T-helper 2 cell (primary cell): ENCODE measurements at regions not wholly inside any gene's neighbourhood (a gene's known extent, or its start where the extent isn't known, plus 50 kb on each side); places are given as distances from the start of the nearest gene placed in this dataset.
A peak's percentile ranks its signal among the peaks of the same experiment; 100 is the strongest.

Experiments
- DNase-seq, 5 experiments: peaks; one replicate each; pipeline versions ENCODE4 v3.0.0 to v3.0.0-alpha.2; 2012 to 2022

DNA sequence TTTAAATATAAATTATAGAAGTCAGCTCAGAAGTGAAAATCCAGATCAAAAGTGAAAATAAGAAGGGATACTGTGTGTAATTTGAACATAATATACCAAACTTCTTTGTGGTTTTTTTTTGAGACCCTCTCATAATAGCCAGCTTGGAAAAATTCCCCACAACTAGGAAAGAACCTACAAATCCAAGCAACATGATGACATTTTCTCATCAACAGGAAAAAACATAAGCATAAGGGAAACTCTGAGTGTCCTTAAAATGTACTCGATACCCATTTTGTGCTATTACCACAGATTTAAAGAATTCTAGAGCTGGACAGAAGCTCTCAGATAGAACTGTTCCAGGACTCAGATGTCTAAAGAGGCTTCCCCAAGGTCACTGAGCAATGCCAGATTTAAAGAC, 214.8 kb upstream of the KLF14 start:
- no peak for DNase-seq

DNA sequence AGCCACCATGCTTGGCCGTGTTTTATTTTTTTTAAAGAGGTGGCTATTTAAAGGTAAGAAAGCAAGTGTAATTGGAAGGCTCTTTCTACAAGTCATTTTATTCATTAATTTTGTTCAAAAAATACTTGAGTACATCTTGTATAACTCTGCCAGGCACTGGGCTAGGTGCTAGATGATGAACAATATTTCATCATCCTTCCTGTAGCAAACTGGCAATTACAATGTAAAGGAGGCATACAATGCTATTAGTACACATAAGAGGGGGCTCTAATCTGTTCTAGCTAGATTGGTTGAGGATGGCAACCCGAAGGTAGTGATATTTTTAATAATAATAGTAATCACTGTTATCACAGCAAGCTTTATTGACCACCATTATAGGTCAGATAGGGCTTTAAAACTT, 215.5 kb upstream of the KLF14 start:
- DNase-seq = no peak

GRCh38 chr7:130950054-130950453, 216.0 kb upstream of the KLF14 start:
- DNase-seq = no peak

GRCh38 chr7:130950741-130951140, 216.7 kb upstream of the KLF14 start:
- DNase-seq = peak in 1 of 5 experiments; percentile 24

DNA sequence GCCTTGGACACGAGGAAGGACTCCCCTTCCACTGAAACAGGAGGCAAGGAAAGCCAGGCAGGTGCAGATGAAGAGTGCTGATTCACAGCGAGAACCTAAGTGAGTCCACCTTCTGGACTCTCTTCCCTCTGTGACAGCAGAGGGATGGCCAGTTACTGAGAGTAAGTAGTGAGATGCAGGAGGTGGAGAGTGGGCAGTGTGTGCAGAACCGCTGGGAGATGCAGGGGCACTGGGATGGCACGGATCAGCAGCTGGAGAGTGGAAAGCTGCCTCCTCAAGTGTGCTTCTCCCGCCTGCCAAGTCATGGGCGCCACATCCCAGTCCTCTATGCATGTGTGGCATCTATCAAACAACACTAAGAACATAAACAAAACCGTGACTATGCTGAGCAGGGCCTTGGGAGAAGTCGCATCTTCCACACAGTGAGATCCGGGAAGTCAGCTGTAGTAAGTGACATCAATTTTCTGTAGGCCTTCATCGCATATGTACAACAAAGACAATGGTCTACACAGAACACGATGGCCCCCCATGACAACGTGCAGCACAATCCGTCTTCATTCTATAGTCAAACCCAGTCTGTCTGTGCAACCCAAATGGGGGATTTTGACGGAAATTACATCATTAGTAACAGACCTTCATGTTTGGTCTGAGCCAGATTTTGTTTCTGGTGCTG, 217.4 kb upstream of the KLF14 start:
- DNase-seq = peak in 3 of 5 experiments; percentile 40 to 56 (median 54)

DNA sequence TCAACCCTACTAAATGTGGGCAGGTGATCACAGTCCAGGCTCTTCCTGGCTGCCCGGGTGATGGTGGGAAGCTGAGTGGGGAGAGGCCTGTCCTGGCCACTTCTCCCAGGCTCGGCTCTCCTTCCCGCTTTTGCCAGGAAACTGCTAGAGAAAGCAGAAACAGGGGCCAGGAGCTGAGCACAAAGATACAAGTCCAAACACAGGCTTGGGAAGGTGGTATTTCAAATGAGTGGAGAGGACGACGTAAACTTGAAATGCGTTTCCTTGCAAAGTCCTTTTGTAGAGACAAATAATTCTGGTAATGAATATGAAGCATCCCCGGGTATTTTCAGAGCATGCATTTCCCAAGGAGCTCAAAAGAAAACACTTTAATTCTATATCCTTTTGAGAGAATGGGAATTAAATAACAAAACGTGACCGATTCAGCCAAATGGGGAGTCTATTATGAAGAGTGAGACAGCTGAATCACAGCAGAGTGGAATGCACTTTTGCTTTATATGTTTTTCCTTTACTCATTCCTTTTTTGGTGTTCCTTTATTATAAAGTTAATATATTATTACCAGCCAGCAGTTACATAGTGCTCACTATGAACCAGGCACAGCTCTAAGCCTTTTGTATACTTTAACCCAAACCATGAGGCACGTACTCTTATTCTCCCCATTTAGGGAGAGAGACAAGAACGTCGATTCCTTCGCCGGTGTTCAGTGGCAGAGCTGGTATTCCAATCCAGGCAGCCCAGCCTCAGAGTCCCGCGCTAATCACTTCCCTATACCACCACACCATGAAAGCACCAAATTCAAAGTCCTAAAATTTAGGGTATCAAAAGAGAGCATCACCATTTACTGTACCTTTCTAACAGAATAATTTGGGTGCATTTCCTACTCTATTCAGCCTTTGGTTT, 218.2 kb upstream of the KLF14 start:
- no peak for DNase-seq

DNA sequence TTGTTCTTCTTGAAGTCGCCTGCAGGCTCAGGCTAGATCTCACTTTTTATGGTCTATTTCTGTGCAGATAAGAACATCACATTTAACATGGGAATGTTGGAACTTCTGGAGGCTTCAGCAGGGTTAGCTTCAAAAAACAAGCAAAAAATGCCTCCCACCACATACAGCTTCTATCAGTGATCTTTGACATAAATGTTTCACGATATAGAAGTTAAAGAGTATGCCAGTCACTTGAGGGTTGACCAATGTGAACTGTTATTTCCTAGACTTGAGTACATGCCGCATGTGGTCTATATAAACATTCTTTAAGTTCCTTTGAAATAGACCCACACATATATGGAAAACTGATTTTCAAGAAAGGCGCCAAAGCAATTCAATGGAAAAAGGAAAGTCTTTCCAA, 219.2 kb upstream of the KLF14 start:
- DNase-seq = peak in 1 of 5 experiments; percentile 29

GRCh38 chr7:130954918-130955564, 221.0 kb upstream of the KLF14 start:
- DNase-seq = peak in 1 of 5 experiments; percentile 42

DNA sequence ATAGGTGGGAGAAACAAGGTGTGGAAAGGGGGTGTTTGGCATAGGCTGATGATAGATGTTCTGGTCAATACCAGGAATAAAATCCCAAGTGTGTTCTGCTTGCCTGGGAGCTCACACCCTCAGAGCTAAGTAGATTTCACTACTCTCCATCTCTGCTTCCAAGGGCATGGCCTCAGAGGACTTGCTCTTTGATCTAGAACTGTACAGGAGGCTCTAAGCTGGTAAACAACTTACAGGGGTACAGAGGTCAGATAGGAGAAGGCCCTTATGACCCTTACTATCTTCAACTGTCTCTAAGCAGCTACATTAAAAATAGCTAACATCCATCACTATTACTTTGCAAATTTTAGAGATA, 221.5 kb upstream of the KLF14 start:
- no peak for DNase-seq

- DNase-seq = peak in 1 of 5 experiments; percentile 62
These were observed 222.6 kb upstream of the KLF14 start for GRCh38 chr7:130956417-130957136.

DNA sequence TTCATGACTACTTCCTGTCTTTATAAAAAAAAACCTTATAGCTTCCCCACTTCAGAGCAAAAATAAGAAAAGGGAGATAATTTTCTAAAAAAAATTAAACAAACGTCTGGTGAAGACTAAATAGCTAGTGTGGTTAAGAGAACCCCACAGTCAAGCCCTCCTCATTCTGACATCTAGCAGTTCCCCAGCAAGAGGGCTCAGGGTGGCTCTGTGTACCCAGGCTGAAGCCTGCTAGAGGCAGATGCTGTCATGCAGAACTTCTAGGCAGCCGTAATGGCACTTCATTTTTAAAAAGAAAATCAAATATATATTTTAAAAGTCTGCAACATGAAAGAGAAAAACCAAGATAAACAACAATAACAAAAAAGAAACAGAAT, 223.1 kb upstream of the KLF14 start:
- peak in 3 of 5 experiments; percentile 43 to 63 (median 52) for DNase-seq

- peak in 1 of 5 experiments; percentile 39 for DNase-seq
These were observed 223.9 kb upstream of the KLF14 start for GRCh38 chr7:130957722-130958435.

- no peak for DNase-seq
These were observed 224.8 kb upstream of the KLF14 start for GRCh38 chr7:130958846-130959245.

DNA sequence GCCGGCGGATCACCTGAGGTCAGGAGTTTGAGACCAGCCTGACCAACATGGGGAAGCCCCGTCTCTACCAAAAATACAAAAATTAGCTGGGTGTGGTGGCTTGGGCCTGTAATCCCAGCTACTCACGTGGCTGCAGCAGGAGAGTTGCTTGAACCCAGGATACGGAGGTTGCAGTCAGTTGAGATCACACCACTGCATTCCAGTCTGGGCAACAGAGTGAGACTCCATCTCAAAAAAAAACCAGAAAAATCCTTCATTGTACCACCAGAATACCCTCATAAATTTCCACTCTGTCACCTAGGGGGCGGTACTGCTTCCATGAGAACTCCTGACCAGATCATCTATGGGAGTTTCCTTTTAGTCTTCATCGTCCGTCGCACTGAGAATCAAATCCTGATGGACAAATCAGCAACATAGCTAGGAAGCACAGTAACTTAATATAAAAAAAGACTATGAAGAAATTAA, 225.8 kb upstream of the KLF14 start:
- DNase-seq = peak in 1 of 5 experiments; percentile 74

DNA sequence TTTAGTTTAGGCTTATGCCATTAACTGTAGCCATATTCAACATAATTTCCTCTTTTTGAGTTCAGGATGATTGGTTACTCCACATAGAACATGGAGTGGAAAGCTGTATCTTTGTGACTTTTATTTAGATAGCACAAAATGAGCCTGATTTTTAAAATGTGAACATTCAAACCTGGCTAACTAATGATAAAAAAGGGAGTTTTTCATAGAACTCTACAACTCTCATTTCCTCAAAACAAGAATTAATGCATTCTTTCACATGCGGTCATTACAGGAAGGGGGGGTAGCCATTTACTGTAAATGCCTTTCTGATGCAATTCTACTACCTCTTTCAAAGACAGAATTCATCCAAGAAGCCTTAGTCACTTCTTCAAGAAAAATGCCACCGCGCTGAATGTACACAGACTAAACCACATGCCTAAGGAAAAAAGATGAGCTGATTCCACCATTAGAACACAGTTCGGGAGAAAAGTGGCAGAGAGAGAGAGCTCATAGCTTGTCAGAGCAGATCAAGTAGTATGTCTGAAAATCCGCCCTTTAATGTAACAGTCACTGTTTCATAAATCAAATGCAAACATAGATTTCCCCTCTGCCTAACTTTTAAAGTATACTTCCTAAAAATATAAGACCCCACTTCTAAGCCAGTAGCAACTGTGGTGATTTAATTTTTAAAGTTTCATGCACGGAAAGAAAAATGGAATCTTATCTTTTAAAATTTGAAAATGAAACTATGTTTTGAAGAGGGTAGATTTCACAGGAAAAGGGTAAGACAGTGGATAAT, 226.4 kb upstream of the KLF14 start:
- peak in 3 of 5 experiments; percentile 20 to 85 (median 55) for DNase-seq

DNA sequence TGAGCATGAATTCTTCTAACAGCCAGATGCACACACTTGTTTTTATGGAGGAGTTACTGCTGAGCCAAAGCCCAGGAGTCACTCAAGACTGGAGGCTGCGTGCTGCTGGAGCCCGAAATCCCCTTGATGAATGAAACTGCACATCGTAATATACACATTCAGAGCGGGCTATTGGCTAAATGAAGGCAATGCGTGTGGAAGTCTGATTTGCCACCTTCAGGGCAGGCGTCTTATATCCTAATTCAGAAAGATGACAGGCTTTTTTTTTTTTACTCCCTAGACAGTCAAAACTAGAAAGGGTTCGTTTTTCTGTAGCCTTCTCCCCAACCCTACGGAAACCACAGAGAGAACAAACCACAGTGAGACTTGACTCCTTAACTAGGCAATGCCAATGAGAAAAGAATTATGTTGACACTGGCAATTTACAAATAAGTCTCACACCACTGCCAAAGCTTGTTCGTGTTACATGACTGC, 227.2 kb upstream of the KLF14 start:
- peak; percentile 42 to 99 (median 72) for DNase-seq

DNA sequence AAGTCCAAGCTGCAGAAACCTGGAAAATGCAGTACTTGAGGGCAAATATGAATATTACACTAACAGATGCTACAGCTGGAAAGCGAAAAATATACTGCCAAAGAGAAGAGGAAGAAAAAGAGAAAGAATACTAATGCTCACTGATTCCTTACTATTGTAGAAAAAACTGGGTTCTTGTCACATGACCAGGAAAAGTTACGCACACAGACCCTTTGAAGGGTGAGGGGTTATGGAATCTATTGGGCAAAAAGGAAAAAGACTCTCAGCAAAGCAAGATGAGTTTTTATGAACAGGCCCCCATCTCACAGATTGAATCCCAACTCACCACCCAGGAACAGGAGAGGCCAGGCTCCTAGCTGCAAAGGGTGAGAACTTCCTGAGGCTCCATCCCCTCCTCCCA, 228.1 kb upstream of the KLF14 start:
- DNase-seq = no peak

GRCh38 chr7:130963339-130963738, 229.3 kb upstream of the KLF14 start:
- DNase-seq = no peak

GRCh38 chr7:130965515-130965914, 231.5 kb upstream of the KLF14 start:
- DNase-seq = no peak

DNA sequence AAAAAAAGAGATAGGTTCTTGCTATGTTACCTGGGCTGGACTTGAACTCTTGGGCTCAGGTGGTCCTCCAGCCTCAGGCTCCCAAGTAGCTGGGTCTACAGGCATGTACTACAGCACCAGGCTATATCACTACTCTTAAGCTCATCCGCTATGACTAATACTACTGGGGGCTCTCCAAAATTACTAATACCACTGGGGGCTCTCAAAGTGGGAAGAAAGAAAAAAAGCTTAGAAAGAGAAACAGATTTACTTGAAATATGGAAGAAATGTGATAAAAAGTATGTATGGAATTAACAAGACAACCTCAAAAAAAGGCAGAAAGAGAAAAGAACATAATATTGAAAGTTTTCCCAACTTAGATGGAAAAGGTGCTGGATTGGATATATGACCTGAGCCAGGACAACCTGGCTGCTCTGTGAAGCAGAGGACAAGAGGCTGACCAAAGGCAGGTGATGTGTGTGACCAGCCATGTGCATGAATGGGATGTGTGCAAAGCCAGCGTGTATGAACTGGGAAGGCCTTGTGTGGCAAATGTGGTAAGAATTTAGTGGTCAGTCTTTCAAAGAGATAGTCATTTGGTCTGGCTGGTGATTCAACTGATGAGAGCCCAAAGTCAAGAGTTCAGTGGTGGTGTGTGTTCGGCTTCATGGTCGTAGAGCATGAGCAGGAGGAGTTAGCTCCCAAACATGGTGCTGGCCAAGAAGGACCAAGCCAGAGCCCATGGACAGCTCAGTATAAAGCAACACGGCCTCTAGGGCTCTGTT, 232.4 kb upstream of the KLF14 start:
- DNase-seq = no peak
